ENCODE measurements at regions not wholly inside any gene's neighbourhood (a gene's known extent, or its start where the extent isn't known, plus 50 kb on each side); places are given as distances from the start of the nearest gene placed in this dataset.
A peak's percentile ranks its signal among the peaks of the same experiment; 100 is the strongest.
"Not testable (repeated sequence)": the region's sequence is repeated elsewhere in the genome, so short reads cannot be mapped to it uniquely, and the experiment has no call there.

DNA sequence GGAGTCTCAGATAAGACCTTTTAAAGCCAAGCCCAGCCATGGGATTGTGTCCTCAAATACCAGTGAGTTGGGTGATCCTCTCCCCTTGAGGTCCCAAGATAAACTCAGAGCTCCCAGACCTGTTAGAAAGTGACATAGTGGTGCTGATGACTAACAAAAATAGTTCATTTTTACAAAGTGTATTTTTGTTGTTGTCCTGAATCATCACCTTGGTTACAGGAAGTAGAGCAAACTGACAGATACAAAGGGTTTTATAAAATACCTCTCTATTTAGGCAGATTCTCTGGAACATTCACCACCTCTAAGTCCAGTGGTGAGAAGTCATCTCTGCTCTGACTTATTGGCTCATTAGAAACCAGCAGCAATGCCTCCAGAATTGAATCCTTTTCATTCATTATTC lies 259.3 kb downstream of the CEMIP2 start:
- Mint-ChIP-seq H3K9me3 (no peaks in the 10 kb centered on the region), H3K36me3 (ENCODE audit: low read depth) (no peaks in the 10 kb centered on the region), H3K27me3 (peaks cover 17% of the 10 kb centered on the region), H3K4me1 (ENCODE audit: low read depth) (no peaks in the 10 kb centered on the region), H3K27ac (no peak overlapping the region), H3K4me3 (no peak overlapping the region)
- no peak overlapping the region for H3K4me3 ChIP-seq (ENCODE audit: low read length)
- no peaks in the 10 kb centered on the region for H3K9me3 ChIP-seq (ENCODE audit: control insufficient read depth in 1 of 2, insufficient read depth in 1 of 2, low read length in 2 of 2)
- intact Hi-C loops (cut with DNase I, micrococcal nuclease) = no loop called here
- ChIA-PET CTCF (no interaction called here), POLR2A (no interaction called here)
- DNase-seq (peak in 2 of 14 experiments; percentile 6 to 14), ATAC-seq (ENCODE audit: poor library complexity) (no peak)
- TF ChIP-seq, protein P1, sequence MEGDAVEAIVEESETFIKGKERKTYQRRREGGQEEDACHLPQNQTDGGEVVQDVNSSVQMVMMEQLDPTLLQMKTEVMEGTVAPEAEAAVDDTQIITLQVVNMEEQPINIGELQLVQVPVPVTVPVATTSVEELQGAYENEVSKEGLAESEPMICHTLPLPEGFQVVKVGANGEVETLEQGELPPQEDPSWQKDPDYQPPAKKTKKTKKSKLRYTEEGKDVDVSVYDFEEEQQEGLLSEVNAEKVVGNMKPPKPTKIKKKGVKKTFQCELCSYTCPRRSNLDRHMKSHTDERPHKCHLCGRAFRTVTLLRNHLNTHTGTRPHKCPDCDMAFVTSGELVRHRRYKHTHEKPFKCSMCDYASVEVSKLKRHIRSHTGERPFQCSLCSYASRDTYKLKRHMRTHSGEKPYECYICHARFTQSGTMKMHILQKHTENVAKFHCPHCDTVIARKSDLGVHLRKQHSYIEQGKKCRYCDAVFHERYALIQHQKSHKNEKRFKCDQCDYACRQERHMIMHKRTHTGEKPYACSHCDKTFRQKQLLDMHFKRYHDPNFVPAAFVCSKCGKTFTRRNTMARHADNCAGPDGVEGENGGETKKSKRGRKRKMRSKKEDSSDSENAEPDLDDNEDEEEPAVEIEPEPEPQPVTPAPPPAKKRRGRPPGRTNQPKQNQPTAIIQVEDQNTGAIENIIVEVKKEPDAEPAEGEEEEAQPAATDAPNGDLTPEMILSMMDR (IDR thresholded peaks at IDR 0.05) = no peak
- no peaks in the 10 kb centered on the region for H3K4me1 ChIP-seq (ENCODE audit: insufficient read depth, low read length)
- no peaks in the 10 kb centered on the region for H3K36me3 ChIP-seq (ENCODE audit: insufficient read depth, low read length)
- H3K27ac ChIP-seq (ENCODE audit: low read depth in 1 of 2, low read length in 2 of 2) = no peak overlapping the region
- no peaks in the 10 kb centered on the region for H3K27me3 ChIP-seq (ENCODE audit: control insufficient read depth in 1 of 2, insufficient read depth in 2 of 2, low read length in 2 of 2)

- H3K4me1 Mint-ChIP-seq (ENCODE audit: low read depth); H3K36me3 Mint-ChIP-seq (ENCODE audit: low read depth); H3K9me3 Mint-ChIP-seq; POLR2A ChIA-PET; H3K4me1 ChIP-seq (ENCODE audit: insufficient read depth, low read length); H3K36me3 ChIP-seq (ENCODE audit: insufficient read depth, low read length); H3K27ac Mint-ChIP-seq; H3K9me3 ChIP-seq (ENCODE audit: control insufficient read depth in 1 of 2, insufficient read depth in 1 of 2, low read length in 2 of 2); ATAC-seq (ENCODE audit: poor library complexity); H3K27me3 ChIP-seq (ENCODE audit: control insufficient read depth in 1 of 2, insufficient read depth in 2 of 2, low read length in 2 of 2); DNase-seq; H3K4me3 ChIP-seq (ENCODE audit: low read length); H3K4me3 Mint-ChIP-seq; CTCF ChIA-PET; intact Hi-C loops (cut with DNase I, micrococcal nuclease); H3K27ac ChIP-seq (ENCODE audit: low read depth in 1 of 2, low read length in 2 of 2): not testable (repeated sequence)
- peaks cover 14% of the 10 kb centered on the region for H3K27me3 Mint-ChIP-seq
These were observed 260.2 kb downstream of the CEMIP2 start for GRCh38 chr9:71508141-71508540.

DNA sequence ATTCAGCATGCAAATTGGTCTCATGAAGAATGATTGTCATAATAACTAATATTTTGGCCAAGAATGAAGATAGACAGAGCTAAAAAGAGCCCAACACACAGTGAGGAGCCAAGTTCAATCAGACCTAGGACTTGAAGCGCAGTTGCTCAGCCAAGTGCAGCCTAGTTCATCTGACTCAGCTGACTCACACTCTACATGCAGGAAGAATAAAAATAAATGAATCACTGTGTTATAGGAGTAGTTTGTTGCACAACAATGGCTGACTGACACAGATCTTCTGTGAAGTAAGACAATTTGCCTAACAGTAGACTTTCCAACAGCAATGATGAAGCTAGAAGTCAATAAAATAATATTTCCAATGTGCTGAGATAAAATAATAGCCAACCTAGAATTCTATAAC lies 261.5 kb downstream of the CEMIP2 start:
- no peaks in the 10 kb centered on the region for H3K36me3 ChIP-seq (ENCODE audit: insufficient read depth, low read length)
- Mint-ChIP-seq H3K36me3 (ENCODE audit: low read depth) (no peaks in the 10 kb centered on the region), H3K4me1 (ENCODE audit: low read depth) (no peaks in the 10 kb centered on the region), H3K4me3 (no peak overlapping the region), H3K9me3 (peaks cover 6% of the 10 kb centered on the region), H3K27me3 (peaks cover 13% of the 10 kb centered on the region), H3K27ac (no peak overlapping the region)
- POLR2A ChIA-PET = no interaction called here
- no peak overlapping the region for H3K4me3 ChIP-seq (ENCODE audit: low read length)
- intact Hi-C loops (cut with DNase I, micrococcal nuclease) = no loop called here
- DNase-seq (peak in 2 of 14 experiments; percentile 9 to 19), ATAC-seq (ENCODE audit: poor library complexity) (no peak)
- CTCF ChIA-PET = no interaction called here
- peaks cover 0 to 6% of the 10 kb centered on the region in 2 experiments for H3K27me3 ChIP-seq (ENCODE audit: control insufficient read depth in 1 of 2, insufficient read depth in 2 of 2, low read length in 2 of 2)
- TF ChIP-seq, protein P1 (IDR thresholded peaks at IDR 0.05) = no peak
- H3K4me1 ChIP-seq (ENCODE audit: insufficient read depth, low read length) = no peaks in the 10 kb centered on the region
- no peaks in the 10 kb centered on the region for H3K9me3 ChIP-seq (ENCODE audit: control insufficient read depth in 1 of 2, insufficient read depth in 1 of 2, low read length in 2 of 2)
- H3K27ac ChIP-seq (ENCODE audit: low read depth in 1 of 2, low read length in 2 of 2) = no peak overlapping the region

- ATAC-seq (ENCODE audit: poor library complexity) = no peak
These were observed 263.7 kb downstream of the CEMIP2 start for GRCh38 chr9:71504636-71505035.

More at GRCh38 chr9:71504636-71505035, 263.7 kb downstream of the CEMIP2 start:
- no peak for DNase-seq
- Mint-ChIP-seq H3K27me3 (peaks cover 7% of the 10 kb centered on the region), H3K27ac (no peak overlapping the region), H3K4me1 (ENCODE audit: low read depth) (no peaks in the 10 kb centered on the region), H3K36me3 (ENCODE audit: low read depth) (no peaks in the 10 kb centered on the region), H3K9me3 (peaks cover 6% of the 10 kb centered on the region), H3K4me3 (no peak overlapping the region)
- Histone ChIP-seq H3K27ac (ENCODE audit: low read depth in 1 of 2, low read length in 2 of 2) (no peak overlapping the region), H3K36me3 (ENCODE audit: insufficient read depth, low read length) (no peaks in the 10 kb centered on the region), H3K4me3 (ENCODE audit: low read length) (no peak overlapping the region), H3K9me3 (ENCODE audit: control insufficient read depth in 1 of 2, insufficient read depth in 1 of 2, low read length in 2 of 2) (peaks cover 0 to 4% of the 10 kb centered on the region in 2 experiments), H3K27me3 (ENCODE audit: control insufficient read depth in 1 of 2, insufficient read depth in 2 of 2, low read length in 2 of 2) (peaks cover 0 to 6% of the 10 kb centered on the region in 2 experiments), H3K4me1 (ENCODE audit: insufficient read depth, low read length) (no peaks in the 10 kb centered on the region)
- POLR2A ChIA-PET = no interaction called here
- TF ChIP-seq, protein P1 (IDR thresholded peaks at IDR 0.05) = no peak
- intact Hi-C loops (cut with DNase I, micrococcal nuclease) = no loop called here
- CTCF ChIA-PET = no interaction called here

Measured in CD4-positive, alpha-beta T cell (primary cell).